ENCODE measurements at regions not wholly inside any gene's neighbourhood (a gene's known extent, or its start where the extent isn't known, plus 50 kb on each side); places are given as distances from the start of the nearest gene placed in this dataset.

DNA sequence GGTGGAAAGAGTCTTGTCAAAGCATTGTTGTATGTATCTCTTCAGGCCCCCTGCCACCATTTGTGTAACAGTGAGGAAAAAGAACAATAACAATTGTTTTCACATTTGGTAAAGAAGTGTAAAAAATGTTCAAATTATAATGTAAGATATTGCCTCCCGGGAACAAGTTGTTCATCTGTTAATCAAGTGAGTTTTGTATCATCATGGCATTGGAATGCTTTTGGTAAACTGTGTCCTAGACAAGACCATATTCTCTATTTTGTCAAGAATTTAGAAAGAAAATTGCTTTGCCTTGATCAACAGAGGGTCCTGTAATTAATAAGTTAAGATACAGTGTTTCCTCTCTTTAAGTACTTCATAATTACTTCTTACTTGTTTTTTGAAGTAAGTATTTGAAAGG lies 692.0 kb upstream of the NR5A2 start:
- Histone ChIP-seq H3K27me3 (ENCODE audit: insufficient read depth, poor library complexity, severe bottlenecking) (no peaks in the 10 kb centered on the region), H3K4me3 (replicated peaks; ENCODE audit: insufficient read depth, low read length) (no peak overlapping the region), H3K27ac (replicated peaks) (no peak overlapping the region)
- TF ChIP-seq SPI1 (IDR thresholded peaks at IDR 0.05; ENCODE audit: borderline replicate concordance, low read depth) (no peak), POLR2AphosphoS5 (IDR thresholded peaks at IDR 0.05; ENCODE audit: low read depth) (no peak), GABPA (IDR thresholded peaks at IDR 0.05; ENCODE audit: low read depth) (no peak)
- TF ChIP-seq, protein P1, sequence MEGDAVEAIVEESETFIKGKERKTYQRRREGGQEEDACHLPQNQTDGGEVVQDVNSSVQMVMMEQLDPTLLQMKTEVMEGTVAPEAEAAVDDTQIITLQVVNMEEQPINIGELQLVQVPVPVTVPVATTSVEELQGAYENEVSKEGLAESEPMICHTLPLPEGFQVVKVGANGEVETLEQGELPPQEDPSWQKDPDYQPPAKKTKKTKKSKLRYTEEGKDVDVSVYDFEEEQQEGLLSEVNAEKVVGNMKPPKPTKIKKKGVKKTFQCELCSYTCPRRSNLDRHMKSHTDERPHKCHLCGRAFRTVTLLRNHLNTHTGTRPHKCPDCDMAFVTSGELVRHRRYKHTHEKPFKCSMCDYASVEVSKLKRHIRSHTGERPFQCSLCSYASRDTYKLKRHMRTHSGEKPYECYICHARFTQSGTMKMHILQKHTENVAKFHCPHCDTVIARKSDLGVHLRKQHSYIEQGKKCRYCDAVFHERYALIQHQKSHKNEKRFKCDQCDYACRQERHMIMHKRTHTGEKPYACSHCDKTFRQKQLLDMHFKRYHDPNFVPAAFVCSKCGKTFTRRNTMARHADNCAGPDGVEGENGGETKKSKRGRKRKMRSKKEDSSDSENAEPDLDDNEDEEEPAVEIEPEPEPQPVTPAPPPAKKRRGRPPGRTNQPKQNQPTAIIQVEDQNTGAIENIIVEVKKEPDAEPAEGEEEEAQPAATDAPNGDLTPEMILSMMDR (IDR thresholded peaks at IDR 0.05; ENCODE audit: insufficient read depth, low read length): no peak
- TF ChIP-seq, protein P2, sequence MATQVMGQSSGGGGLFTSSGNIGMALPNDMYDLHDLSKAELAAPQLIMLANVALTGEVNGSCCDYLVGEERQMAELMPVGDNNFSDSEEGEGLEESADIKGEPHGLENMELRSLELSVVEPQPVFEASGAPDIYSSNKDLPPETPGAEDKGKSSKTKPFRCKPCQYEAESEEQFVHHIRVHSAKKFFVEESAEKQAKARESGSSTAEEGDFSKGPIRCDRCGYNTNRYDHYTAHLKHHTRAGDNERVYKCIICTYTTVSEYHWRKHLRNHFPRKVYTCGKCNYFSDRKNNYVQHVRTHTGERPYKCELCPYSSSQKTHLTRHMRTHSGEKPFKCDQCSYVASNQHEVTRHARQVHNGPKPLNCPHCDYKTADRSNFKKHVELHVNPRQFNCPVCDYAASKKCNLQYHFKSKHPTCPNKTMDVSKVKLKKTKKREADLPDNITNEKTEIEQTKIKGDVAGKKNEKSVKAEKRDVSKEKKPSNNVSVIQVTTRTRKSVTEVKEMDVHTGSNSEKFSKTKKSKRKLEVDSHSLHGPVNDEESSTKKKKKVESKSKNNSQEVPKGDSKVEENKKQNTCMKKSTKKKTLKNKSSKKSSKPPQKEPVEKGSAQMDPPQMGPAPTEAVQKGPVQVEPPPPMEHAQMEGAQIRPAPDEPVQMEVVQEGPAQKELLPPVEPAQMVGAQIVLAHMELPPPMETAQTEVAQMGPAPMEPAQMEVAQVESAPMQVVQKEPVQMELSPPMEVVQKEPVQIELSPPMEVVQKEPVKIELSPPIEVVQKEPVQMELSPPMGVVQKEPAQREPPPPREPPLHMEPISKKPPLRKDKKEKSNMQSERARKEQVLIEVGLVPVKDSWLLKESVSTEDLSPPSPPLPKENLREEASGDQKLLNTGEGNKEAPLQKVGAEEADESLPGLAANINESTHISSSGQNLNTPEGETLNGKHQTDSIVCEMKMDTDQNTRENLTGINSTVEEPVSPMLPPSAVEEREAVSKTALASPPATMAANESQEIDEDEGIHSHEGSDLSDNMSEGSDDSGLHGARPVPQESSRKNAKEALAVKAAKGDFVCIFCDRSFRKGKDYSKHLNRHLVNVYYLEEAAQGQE (IDR thresholded peaks at IDR 0.05; ENCODE audit: insufficient replicate concordance, low read depth): no peak
- DNase-seq (ENCODE audit: low read depth in 1 of 2, low spot score in 1 of 2): no peak

DNA sequence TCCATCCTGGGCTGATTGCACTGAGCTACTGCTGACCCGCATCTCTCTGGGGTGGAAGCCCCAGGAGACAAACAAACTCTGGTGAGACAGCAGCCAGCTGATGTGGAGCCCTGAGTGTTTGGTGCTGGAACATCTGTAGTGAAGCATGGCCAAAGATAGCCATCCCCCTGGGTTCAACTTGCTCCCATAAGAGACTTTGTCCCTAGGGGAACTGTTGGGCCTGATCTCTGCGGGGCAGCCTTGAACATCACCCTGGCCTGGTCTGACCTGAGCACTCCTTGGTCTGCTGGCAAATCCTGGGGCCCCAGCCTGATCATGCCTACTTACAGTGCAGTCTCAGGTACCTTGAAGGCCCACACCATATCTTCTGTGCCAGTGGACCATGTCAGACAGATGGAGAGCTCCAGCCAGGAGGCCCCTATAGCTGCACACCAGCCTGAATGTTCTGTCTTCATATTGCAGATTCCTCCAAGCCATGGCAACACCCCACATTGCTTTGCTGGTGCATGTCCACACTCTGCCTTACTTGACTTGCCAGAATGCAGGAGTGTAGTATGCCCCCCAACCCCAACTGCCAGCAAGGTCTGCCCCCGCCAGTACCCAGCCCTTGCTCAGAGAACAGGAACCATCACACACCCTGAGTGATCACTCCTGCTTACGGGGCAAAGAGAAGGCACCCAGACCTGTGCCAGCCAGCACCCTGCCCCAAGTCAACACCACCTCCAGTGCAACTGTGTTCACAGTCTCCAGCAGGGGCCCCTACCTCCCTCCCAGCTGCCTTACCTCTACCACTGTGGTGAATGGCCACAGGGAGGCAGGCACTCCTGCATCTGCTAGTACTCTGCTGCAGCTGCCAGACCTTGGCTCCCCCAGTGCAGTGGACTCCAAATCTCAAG lies 690.5 kb upstream of the NR5A2 start:
- no peak for DNase-seq (ENCODE audit: low read depth in 1 of 2, low spot score in 1 of 2)
- Histone ChIP-seq H3K27me3 (ENCODE audit: insufficient read depth, poor library complexity, severe bottlenecking) (no peaks in the 10 kb centered on the region), H3K27ac (replicated peaks) (no peak overlapping the region), H3K4me3 (replicated peaks; ENCODE audit: insufficient read depth, low read length) (no peak overlapping the region)
- no peak for TF ChIP-seq SPI1 (IDR thresholded peaks at IDR 0.05; ENCODE audit: borderline replicate concordance, low read depth)
- TF ChIP-seq, protein P1 (IDR thresholded peaks at IDR 0.05; ENCODE audit: insufficient read depth, low read length): no peak
- no peak for TF ChIP-seq POLR2AphosphoS5 (IDR thresholded peaks at IDR 0.05; ENCODE audit: low read depth)
- TF ChIP-seq, protein P2 (IDR thresholded peaks at IDR 0.05; ENCODE audit: insufficient replicate concordance, low read depth): no peak

DNA sequence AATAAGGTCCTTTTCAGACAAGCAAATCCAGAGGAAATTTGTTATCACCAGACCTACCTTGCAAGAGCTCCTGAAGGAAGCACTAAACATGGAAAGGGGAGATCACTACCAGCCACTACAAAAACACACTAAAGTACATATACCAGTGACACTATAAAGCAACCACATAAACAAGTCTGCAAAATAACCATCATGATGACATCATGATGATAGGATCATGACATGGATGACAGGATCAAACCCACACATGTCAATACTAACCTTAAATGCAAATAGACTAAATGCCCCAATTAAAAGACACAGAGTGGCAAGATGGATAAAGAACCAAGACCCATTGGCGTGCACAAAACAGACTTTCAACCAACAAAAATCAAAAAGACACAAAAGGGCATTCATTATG lies 688.8 kb upstream of the NR5A2 start:
- TF ChIP-seq GABPA (IDR thresholded peaks at IDR 0.05; ENCODE audit: low read depth) (no peak), SPI1 (IDR thresholded peaks at IDR 0.05; ENCODE audit: borderline replicate concordance, low read depth) (no peak), POLR2AphosphoS5 (IDR thresholded peaks at IDR 0.05; ENCODE audit: low read depth) (no peak)
- TF ChIP-seq, protein P1 (IDR thresholded peaks at IDR 0.05; ENCODE audit: insufficient read depth, low read length): no peak
- TF ChIP-seq, protein P2 (IDR thresholded peaks at IDR 0.05; ENCODE audit: insufficient replicate concordance, low read depth): no peak
- no peak overlapping the region for H3K4me3 ChIP-seq (replicated peaks; ENCODE audit: insufficient read depth, low read length)
- no peaks in the 10 kb centered on the region for H3K27me3 ChIP-seq (ENCODE audit: insufficient read depth, poor library complexity, severe bottlenecking)
- H3K27ac ChIP-seq (replicated peaks): no peak overlapping the region
- no peak for DNase-seq (ENCODE audit: low read depth in 1 of 2, low spot score in 1 of 2)

All from HL-60 (cell line).